BE2C (cell line): ENCODE measurements at regions not wholly inside any gene's neighbourhood (a gene's known extent, or its start where the extent isn't known, plus 50 kb on each side); places are given as distances from the start of the nearest gene placed in this dataset.

Source experiments
- DNase-seq: peaks from one replicate; pipeline ENCODE4 v3.0.0-alpha.2; 2020
- H3K27me3 ChIP-seq: fragments of 250-450 bp; sonication (Bioruptor Pico); 2 replicates; pipeline ENCODE4 v1.5.1; 2020; ENCODE audit warnings: mild to moderate bottlenecking
- H3K36me3 ChIP-seq: fragments of 250-450 bp; sonication (Bioruptor Pico); 2 replicates; pipeline ENCODE4 v1.5.1; 2020; ENCODE audit warnings: mild to moderate bottlenecking
- H3K4me1 ChIP-seq: fragments of 250-450 bp; sonication (Bioruptor Pico); 2 replicates; pipeline ENCODE4 v1.5.1; 2020
- H3K4me3 ChIP-seq: 2 replicates; pipeline ENCODE4 v1.5.1; 2011; ENCODE audit warnings: low read depth, low read length
- H3K9me3 ChIP-seq: fragments of 250-450 bp; sonication (Bioruptor Pico); 2 replicates; pipeline ENCODE4 v1.5.1; 2020
- CTCF ChIP-seq: IDR thresholded peaks from 2 replicates; pipeline ENCODE4 v1.5.1; 2012; ENCODE audit warnings: mild to moderate bottlenecking, low read depth, low read length

GRCh38 chr4:116522922-116523321 lies 562.5 kb downstream of the TRAM1L1 start:
- no peaks in the 10 kb centered on the region for H3K36me3 ChIP-seq
- DNase-seq = no peak
- H3K27me3 ChIP-seq = no peaks in the 10 kb centered on the region
- TF ChIP-seq CTCF = no peak
- no peaks in the 10 kb centered on the region for H3K9me3 ChIP-seq
- no peak overlapping the region for H3K4me3 ChIP-seq
- peaks cover 2% of the 10 kb centered on the region; the same call in 1 of the 2 replicates for H3K4me1 ChIP-seq

- Histone ChIP-seq H3K4me1 (no peaks in the 10 kb centered on the region), H3K36me3 (no peaks in the 10 kb centered on the region), H3K9me3 (no peaks in the 10 kb centered on the region), H3K4me3 (no peak overlapping the region), H3K27me3 (no peaks in the 10 kb centered on the region)
- no peak for TF ChIP-seq CTCF
- DNase-seq = no peak
Measured at GRCh38 chr4:116520886-116521285, 564.5 kb downstream of the TRAM1L1 start.

- Histone ChIP-seq H3K4me1 (no peaks in the 10 kb centered on the region), H3K27me3 (no peaks in the 10 kb centered on the region), H3K9me3 (no peaks in the 10 kb centered on the region), H3K36me3 (no peaks in the 10 kb centered on the region), H3K4me3 (no peak overlapping the region)
- no peak for DNase-seq
- TF ChIP-seq CTCF = no peak
Measured at GRCh38 chr4:116516711-116517110, 568.7 kb downstream of the TRAM1L1 start.

GRCh38 chr4:116515959-116516358 lies 569.4 kb downstream of the TRAM1L1 start:
- DNase-seq = no peak
- no peaks in the 10 kb centered on the region for H3K4me1 ChIP-seq

GRCh38 chr4:116512552-116512951 lies 572.8 kb downstream of the TRAM1L1 start:
- DNase-seq = no peak
- no peak overlapping the region for H3K4me3 ChIP-seq
- no peaks in the 10 kb centered on the region for H3K4me1 ChIP-seq
- TF ChIP-seq CTCF = no peak
- H3K27me3 ChIP-seq = no peaks in the 10 kb centered on the region
- H3K36me3 ChIP-seq = no peaks in the 10 kb centered on the region
- no peaks in the 10 kb centered on the region for H3K9me3 ChIP-seq

More at GRCh38 chr4:116515959-116516358, 569.4 kb downstream of the TRAM1L1 start:
- no peaks in the 10 kb centered on the region for H3K27me3 ChIP-seq
- H3K36me3 ChIP-seq = no peaks in the 10 kb centered on the region
- no peaks in the 10 kb centered on the region for H3K9me3 ChIP-seq
- H3K4me3 ChIP-seq = no peak overlapping the region
- TF ChIP-seq CTCF = no peak

- TF ChIP-seq CTCF = no peak
- no peaks in the 10 kb centered on the region for H3K9me3 ChIP-seq
Measured at GRCh38 chr4:116501954-116502353, 583.4 kb downstream of the TRAM1L1 start.

More at GRCh38 chr4:116501954-116502353, 583.4 kb downstream of the TRAM1L1 start:
- H3K36me3 ChIP-seq = no peaks in the 10 kb centered on the region
- no peak overlapping the region for H3K4me3 ChIP-seq
- H3K4me1 ChIP-seq = no peaks in the 10 kb centered on the region
- H3K27me3 ChIP-seq = no peaks in the 10 kb centered on the region
- DNase-seq = no peak
